Neural progenitor cell (in vitro differentiated cells): ENCODE measurements at regions not wholly inside any gene's neighbourhood (a gene's known extent, or its start where the extent isn't known, plus 50 kb on each side); places are given as distances from the start of the nearest gene placed in this dataset.

ENCODE experiments used
- EZH2 ChIP-seq: fragments of 200-600 bp; sonication (generic); IDR thresholded peaks from 2 replicates; pipeline ENCODE4 v1.6.1; 2017; ENCODE audit warnings: antibody characterized with exemption, mild to moderate bottlenecking, moderate library complexity
- EZH2phosphoT487 ChIP-seq: fragments of 200-600 bp; sonication (generic); IDR thresholded peaks from 2 replicates; pipeline ENCODE4 v1.6.1; 2017; ENCODE audit warnings: antibody characterized with exemption
- TF ChIP-seq, protein P1 (sequence below): fragments of 200-600 bp; sonication (generic); IDR thresholded peaks from 2 replicates; pipeline ENCODE4 v1.5.1; 2017; ENCODE audit warnings: antibody characterized with exemption, mild to moderate bottlenecking

DNA sequence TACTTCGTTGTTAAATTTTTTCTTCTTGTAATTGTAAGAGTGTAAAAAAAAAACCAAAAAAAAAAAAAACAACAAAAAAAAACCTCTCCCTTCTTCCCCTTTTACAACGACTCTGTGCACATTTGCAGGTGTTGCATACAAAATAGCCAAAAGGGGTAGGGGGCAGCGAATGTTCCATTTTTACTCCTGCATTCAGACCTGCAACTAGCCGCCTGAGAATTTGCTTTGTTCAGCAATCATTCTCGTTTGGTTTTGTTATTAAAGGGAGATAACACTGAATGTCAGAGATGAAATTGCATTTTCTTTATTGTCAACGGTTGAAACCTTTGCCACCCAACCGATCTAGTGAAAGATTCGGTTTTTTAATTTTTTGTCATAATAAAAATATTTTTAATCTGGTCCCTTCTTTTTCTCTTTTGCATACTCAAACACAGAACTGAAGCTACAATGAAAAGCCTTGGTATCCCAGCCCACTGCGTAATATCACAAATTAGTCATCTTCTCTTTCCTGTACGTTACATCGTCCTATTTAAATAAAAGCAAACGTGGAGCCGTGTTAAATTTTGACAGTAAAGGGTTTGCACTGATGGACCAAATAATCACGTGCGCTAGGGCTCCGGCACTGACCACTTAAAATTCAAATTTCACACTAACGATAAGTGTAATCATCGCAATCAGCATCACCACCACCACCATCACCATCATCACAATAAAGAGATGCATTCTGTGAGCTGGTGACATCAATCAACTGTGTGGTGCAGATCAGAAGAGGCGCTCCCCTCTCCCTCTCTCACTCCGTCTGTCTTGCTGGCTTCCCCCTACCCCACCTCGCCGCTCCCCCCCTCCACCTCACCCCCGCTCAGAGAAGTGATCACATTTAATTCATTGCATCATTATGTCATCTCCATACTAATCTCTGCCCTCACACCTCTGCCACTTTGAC is 406.2 kb upstream of the PSMD7 start:
- TF ChIP-seq, protein P1, sequence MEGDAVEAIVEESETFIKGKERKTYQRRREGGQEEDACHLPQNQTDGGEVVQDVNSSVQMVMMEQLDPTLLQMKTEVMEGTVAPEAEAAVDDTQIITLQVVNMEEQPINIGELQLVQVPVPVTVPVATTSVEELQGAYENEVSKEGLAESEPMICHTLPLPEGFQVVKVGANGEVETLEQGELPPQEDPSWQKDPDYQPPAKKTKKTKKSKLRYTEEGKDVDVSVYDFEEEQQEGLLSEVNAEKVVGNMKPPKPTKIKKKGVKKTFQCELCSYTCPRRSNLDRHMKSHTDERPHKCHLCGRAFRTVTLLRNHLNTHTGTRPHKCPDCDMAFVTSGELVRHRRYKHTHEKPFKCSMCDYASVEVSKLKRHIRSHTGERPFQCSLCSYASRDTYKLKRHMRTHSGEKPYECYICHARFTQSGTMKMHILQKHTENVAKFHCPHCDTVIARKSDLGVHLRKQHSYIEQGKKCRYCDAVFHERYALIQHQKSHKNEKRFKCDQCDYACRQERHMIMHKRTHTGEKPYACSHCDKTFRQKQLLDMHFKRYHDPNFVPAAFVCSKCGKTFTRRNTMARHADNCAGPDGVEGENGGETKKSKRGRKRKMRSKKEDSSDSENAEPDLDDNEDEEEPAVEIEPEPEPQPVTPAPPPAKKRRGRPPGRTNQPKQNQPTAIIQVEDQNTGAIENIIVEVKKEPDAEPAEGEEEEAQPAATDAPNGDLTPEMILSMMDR = no peak
- no peak for TF ChIP-seq EZH2
- no peak for TF ChIP-seq EZH2phosphoT487
